GM12873 (cell line): ENCODE measurements at regions not wholly inside any gene's neighbourhood (a gene's known extent, or its start where the extent isn't known, plus 50 kb on each side); places are given as distances from the start of the nearest gene placed in this dataset.

Experiments
- TF ChIP-seq, protein P1 (sequence below): IDR thresholded peaks from 2 replicates; pipeline ENCODE4 v1.5.1; 2012; ENCODE audit warnings: low read depth, mild to moderate bottlenecking, moderate library complexity, low read length, control low read depth; ENCODE audit not compliant: insufficient read depth; ENCODE audit errors: missing control alignments

DNA sequence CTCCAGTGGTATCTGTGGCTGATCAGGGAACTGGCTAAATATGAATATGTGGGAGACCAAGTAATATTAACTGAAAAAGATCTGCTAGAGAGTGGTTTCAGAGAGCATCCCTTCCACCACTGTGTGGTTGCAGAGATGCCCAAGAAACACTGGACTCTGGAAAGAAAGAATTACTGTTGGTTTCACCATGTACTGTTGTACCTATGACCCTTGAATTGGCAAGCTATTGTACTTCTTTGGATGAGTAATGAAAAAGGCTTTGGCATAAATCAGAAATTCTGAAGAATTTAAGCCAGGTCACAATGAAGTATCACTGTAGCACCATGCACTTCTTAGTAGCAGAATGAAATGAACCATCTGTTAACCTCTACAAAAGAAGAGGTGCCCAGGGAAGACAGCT, 134.4 kb upstream of the INTU start:
- TF ChIP-seq, protein P1, sequence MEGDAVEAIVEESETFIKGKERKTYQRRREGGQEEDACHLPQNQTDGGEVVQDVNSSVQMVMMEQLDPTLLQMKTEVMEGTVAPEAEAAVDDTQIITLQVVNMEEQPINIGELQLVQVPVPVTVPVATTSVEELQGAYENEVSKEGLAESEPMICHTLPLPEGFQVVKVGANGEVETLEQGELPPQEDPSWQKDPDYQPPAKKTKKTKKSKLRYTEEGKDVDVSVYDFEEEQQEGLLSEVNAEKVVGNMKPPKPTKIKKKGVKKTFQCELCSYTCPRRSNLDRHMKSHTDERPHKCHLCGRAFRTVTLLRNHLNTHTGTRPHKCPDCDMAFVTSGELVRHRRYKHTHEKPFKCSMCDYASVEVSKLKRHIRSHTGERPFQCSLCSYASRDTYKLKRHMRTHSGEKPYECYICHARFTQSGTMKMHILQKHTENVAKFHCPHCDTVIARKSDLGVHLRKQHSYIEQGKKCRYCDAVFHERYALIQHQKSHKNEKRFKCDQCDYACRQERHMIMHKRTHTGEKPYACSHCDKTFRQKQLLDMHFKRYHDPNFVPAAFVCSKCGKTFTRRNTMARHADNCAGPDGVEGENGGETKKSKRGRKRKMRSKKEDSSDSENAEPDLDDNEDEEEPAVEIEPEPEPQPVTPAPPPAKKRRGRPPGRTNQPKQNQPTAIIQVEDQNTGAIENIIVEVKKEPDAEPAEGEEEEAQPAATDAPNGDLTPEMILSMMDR = no peak

DNA sequence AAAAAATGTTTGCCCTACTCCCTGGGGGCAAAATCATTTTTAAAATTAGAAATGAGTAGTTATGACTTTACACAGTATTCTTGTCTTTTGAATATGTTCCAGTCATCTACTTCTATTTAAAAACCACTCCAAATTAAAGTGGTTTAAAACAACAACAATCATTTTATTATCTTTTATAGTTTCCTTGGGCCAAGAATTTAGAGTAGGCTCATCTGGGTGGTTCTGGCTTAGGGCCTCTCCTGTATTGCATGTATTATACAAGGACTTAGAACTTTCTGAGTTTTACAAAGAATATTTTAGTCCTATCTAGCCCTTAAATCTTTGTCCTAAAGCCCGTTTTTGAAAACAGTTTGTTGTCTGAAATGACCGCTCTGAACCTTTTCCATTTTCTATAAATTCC, 132.5 kb upstream of the INTU start:
- TF ChIP-seq, protein P1 = no peak

DNA sequence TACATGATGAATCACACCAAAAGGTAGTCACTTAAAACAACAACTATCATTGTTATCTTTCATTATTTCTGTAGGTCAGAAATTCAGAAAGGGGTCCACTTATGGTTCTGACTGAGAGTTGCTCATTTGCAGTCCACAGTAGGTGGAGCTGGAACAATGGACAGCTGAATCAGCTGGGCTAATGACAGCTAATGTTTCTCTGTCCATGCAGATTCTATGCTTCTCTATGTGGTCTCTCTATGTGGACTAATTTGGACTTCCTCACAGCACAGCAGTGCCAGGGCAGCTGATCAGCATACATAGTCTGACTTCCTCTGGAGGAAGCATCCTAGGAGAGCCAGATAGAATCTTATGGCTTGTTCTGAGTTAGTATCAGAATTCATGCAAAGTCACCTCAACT, 131.7 kb upstream of the INTU start:
- TF ChIP-seq, protein P1 = no peak

DNA sequence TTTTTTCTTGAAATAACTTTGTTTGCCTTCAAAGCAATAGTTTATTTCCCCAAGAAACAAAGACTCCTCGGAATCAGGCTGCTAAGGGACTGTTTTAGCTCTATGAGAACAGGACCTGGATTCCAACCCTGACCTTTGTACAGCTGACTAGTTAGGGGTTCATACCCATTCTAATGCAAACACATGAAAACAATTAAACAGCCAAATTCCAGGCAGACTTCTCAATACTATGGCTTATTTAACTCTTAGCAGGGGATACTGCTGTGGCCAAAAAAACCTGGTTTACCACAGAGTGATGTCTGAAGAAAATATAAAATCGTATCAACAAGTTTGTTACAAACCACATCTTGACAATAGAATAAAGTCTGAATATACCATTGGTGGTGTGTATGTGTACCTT, 129.6 kb upstream of the INTU start:
- TF ChIP-seq, protein P1 = no peak

DNA sequence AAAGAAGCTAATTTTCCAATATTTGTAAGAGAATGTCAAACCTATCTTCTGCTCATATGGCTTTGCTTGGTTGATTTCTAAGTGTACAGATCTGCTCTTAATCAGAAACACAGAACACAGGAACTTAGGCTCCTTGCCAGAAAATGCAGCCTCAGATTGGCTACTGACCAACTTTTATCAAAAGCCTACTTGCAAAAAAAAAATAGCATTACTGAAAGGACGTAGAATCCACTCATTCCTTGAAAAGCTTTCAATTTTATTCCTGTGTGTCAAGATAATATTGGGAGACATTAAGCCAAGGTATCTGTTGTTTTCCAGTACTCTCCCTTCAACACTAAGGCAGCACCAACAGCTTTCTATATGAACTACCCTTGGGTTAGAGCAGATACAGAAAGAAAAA, 127.6 kb upstream of the INTU start:
- TF ChIP-seq, protein P1 = no peak

DNA sequence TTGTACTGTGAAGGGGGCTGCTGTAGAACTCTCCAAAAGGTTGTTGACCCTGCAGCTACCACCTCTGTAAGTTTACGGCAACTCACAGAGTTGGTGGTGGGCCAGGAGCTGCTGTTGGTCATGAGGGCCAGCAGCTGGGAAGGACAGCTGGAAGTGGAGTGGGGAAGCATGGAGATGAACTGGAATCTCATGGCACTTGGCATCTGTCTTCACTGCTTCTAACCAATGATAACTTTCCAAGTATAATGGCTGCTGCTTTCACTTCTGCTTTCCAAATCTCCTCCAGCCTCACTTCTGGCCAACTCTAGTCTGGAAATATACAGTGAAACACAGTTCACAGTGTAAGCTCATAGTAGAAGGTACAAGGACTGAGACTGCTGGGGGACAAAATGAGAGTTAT, 126.5 kb upstream of the INTU start:
- TF ChIP-seq, protein P1 = no peak

DNA sequence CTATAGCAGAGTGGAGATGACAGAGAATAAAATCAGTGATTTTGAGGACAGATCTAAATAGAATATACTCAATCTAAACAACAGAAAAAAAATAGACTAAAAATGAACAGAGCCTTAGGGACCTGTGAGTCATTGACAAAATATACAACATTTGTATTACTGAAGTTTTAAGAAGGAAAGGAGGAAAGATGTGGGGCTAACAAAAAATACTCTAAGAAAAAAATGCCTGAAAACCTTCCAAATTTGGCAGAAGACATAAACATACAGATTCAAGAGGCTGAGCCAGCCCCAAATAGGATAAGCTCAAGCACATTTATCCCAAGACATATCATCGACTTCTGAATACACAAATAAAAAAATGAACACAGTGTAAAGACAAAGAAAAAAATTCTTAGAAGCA, 123.6 kb upstream of the INTU start:
- TF ChIP-seq, protein P1 = no peak
